ENCODE measurements at regions not wholly inside any gene's neighbourhood (a gene's known extent, or its start where the extent isn't known, plus 50 kb on each side); places are given as distances from the start of the nearest gene placed in this dataset.
A peak's percentile ranks its signal among the peaks of the same experiment; 100 is the strongest.
"Not testable (repeated sequence)": the region's sequence is repeated elsewhere in the genome, so short reads cannot be mapped to it uniquely, and the experiment has no call there.

DNA sequence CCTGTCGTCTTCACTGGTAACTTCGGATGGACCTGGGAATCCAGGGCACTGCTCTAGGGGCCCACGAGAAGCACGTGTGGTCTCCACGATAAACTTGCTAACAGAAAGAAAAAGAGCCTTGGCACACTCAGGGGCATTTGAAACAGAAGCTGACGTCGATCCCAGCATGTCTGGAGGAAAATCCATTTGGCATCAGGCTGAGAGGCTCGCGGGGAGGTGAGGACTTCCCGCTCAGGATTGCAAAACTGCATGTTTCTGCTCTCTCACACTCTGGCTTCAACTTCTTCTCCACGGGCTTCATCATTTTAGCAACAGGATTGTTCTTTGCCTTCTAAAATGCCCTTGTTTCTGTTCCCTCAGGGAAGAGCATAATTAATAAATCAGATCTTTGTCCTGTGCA is 181.7 kb upstream of the COPS8 start:
- DNase-seq, result no peak

DNA sequence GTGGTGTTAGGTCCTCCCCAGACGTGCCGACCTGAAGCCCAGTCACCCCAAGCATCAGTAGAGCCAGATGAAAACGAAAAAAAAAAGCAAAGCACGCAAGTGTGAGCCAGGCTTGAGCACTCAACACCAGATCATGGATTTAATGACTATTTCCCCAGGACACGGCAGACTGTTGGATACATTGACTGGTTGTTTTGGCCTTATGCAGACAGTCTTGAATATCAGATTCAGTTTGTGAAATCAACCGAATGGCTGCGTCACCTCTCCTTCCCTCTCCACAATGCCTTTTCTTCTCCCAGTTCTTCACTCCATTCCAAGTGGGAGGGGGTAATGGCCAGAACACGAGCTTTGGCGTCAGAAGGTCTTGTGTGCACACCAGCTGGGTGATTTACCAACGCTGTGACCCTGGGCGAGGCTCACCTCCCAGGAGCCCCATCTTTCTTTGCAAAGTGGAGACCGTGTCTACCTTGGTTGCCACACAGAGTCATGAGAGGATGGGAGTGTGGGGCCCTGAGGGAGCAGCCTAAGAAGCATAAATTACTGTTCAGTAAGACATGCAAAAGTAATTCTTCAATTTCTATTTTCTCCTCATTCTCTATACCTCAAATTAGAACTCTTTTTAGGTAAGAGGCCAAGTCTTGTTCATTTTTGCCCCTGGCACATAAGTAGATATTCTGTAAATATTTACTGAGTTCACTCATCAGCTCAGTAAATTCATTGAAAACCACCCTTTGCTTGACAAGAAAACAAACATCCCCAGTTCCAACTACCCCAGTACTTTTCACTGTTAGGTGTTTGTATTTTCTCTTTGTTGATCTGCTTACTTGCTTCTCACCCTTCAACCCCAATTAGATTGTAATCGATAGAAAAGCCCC is 181.1 kb upstream of the COPS8 start:
- no peak for DNase-seq

DNA sequence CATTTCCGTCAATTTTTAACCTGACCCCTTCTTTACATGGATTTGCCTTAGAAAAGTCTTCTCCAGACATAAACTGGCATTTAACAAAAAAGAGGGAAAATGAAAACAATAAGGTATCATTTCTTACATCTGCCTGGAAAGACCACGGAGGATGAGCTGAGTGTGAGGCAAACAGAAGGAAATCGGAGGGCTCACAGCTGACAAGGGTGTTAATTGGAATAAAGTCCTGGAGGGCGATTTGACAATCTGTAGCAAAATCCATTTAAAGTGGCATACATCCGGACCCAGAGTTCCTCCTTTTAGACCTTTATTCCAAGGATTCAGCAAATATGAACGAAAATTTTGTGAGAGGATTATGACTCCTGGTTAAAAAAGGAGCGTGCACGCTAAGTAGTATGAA is 179.7 kb upstream of the COPS8 start:
- no peak for DNase-seq

- DNase-seq, result no peak
Measured at GRCh38 chr2:236908439-236909192, 177.1 kb upstream of the COPS8 start.

GRCh38 chr2:236909193-236909504 is 176.5 kb upstream of the COPS8 start:
- DNase-seq, result no peak

DNA sequence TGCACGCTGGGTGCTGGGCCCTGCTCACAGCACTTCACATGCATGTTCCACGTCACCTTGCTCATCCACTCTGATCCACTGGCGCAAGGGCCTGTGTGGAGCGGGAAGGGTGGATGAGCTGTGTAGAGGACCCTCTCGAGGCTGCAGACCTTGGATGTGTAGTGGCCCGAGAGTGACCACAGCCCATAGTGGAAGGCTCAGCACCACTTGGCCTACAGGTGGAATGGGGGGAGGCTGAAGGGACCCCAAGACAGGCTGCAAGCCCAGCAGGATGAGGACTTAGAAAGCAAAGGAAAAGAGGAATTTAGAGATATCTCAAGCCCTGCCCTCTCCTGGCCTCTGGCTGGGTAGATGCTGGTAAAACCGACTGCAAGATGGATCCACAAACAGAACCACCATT is 175.9 kb upstream of the COPS8 start:
- no peak for DNase-seq

GRCh38 chr2:236910781-236911495 is 174.8 kb upstream of the COPS8 start:
- DNase-seq, result no peak

DNA sequence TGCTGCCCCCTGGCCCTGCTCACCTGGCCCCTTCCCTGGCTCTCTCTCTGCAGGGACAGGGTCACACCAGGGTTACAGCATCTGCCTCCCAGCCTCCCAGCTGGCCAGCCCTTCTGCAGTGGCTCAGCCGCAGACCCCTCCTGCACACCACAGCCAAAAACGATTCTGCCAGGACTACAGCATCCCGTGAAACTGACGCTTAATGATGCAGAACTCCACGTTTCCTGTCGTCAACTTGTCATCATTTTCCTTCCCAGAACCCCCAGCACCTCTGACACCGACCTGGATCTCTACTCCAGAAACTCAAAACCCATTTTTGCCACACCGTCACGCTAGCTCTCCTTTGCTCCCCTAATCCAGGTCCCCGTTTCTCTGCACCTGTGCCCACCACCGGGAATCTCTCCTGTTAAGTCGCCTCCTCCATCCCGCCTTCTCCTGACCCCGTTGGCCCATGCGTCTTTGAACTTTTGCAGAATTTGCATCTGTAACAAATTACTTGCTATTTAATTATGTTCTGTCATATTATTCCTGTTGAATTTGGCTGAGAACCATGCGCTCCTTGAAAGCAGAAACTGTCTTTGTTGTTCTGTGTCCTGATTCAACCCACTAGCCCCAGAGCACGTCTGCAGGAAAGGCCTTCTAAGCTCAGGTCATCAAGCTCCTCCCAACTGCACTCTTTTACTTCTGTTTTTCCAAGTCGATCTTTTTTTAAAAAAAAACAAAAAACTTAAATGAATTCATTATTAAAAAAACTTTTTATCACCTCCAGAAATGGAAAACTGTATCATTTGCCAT is 173.2 kb upstream of the COPS8 start:
- DNase-seq, result peak; percentile 18

- no peak for DNase-seq
Measured at GRCh38 chr2:236915186-236915585, 170.5 kb upstream of the COPS8 start.

DNA sequence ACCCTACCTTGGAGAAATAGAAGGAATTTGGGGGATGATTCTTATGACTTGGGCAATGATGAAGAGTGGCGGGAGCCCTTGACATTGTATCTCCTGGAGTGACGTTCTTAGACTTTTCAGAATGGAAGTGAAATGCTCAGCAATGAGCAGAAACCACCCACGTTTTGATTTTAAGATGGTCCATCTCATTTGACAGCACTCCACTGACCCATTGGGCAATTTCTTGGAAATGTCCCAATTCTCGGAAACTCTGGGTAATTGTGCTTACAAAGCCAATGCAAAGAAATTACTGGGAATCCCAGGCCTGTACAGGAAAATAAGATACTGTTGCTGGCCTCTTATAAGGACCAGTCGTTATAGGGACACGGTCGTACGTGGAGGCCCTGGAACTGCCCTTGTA is 170.0 kb upstream of the COPS8 start:
- DNase-seq, result no peak

DNA sequence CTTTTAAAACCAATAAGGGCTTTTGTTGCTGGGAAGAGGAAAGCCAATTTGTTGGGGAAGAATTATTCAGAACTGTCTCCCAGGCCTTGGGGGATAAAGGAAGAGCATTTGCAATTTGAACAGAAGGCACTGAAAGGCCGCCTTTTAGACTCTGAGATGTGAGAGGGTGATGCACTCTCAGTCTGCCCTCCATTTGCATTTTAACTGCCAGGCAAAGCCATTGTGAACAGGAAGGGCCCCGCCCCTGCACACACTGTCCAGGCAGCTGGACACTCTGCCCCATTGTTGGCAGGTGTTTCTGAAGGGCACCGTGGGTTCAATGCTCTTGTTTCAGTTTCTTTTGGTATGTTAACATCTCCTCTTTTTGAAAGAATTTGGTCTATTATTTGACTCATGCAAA is 169.5 kb upstream of the COPS8 start:
- no peak for DNase-seq

- no peak for DNase-seq
Measured at GRCh38 chr2:236916651-236917050, 169.0 kb upstream of the COPS8 start.

GRCh38 chr2:236917164-236917563 is 168.5 kb upstream of the COPS8 start:
- no peak for DNase-seq

DNA sequence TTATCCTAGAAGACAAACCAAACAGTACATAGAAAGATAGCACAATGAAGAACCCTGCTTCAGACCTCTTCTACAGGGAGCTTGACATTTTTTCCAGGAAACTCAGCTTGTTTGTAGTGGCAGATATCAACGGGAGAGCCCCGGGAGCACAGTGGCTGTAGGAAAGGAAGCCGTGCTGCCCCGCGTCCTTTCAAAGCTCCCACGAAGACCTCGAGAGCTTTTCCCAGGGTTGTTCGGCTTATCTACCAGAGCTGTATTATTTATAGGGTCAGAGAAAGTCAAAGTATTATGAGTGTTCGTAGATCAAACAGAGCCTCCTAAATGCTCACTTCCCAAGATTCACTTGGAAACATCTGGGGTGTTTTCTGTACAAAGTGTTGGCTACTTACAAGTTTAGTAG is 167.1 kb upstream of the COPS8 start:
- no peak for DNase-seq

GRCh38 chr2:236919209-236919608 is 166.5 kb upstream of the COPS8 start:
- no peak for DNase-seq

DNA sequence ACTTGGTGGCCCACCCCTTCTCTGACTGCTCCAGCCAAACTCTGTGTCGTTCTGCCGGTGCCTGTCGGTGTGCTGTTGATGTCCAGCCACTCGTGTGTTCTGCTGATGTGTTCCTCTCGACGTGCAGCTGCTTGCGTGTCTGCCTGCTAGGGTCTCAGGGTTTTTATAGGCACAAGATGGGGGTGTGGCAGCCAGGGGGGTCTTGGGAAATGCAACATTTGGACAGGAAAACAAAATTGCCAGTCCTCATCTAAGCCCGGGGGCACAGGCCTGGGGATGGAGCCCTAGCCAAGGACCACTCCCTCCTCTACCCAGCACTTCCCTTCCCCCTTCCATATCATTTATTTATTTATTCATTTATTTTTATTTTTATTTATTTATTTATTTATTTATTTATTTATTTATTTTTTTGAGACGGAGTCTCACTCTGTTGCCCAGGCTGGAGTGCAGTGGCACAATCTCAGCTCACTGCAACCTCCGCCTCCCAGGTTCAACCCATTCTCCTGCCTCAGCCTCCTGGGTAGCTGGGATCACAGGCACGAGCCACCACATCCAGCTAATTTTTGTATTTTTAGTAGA is 165.8 kb upstream of the COPS8 start:
- not testable (repeated sequence) for DNase-seq

GRCh38 chr2:236922061-236922460 is 163.6 kb upstream of the COPS8 start:
- DNase-seq, result no peak

GRCh38 chr2:236928380-236929037 is 157.2 kb upstream of the COPS8 start:
- no peak for DNase-seq

GRCh38 chr2:236932831-236933361 is 152.8 kb upstream of the COPS8 start:
- DNase-seq, result peak; percentile 86

- DNase-seq, result no peak
Measured at GRCh38 chr2:236934166-236934565, 151.5 kb upstream of the COPS8 start.

GRCh38 chr2:236934656-236935055 is 151.0 kb upstream of the COPS8 start:
- DNase-seq, result no peak
